ENCODE measurements at regions not wholly inside any gene's neighbourhood (a gene's known extent, or its start where the extent isn't known, plus 50 kb on each side); places are given as distances from the start of the nearest gene placed in this dataset.

DNA sequence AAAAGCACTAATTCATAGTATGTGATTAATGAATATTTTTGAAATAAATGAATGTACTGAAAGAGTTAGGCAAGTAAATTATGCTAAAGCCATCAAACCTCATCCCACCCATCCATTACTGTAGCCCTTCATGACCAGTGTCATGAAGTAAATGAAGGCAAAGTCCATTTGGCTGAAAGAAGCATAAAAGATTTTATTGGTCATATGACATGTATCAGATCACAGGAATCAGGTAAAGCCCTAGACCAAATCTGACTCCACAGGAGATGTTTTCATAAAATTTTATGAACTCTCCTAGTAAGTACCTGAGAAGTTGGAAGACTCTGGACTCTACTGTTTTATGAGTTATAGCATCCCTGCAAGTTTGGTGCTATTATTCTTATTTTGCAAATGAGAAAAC, 213.5 kb downstream of the TMEM114 start:
- TF ChIP-seq, protein P1, sequence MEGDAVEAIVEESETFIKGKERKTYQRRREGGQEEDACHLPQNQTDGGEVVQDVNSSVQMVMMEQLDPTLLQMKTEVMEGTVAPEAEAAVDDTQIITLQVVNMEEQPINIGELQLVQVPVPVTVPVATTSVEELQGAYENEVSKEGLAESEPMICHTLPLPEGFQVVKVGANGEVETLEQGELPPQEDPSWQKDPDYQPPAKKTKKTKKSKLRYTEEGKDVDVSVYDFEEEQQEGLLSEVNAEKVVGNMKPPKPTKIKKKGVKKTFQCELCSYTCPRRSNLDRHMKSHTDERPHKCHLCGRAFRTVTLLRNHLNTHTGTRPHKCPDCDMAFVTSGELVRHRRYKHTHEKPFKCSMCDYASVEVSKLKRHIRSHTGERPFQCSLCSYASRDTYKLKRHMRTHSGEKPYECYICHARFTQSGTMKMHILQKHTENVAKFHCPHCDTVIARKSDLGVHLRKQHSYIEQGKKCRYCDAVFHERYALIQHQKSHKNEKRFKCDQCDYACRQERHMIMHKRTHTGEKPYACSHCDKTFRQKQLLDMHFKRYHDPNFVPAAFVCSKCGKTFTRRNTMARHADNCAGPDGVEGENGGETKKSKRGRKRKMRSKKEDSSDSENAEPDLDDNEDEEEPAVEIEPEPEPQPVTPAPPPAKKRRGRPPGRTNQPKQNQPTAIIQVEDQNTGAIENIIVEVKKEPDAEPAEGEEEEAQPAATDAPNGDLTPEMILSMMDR (conservative IDR thresholded peaks at IDR 0.05; ENCODE audit: low read depth in 2 of 2): no peak
- TF ChIP-seq EZH2 (IDR thresholded peaks at IDR 0.05; ENCODE audit: low read depth, unreplicated experiment) (no peak), EZH2phosphoT487 (IDR thresholded peaks at IDR 0.05; ENCODE audit: unreplicated experiment) (no peak), CREB1 (CRISPR knock-in tag; IDR thresholded peaks at IDR 0.05; ENCODE audit: low read depth) (no peak), NANOG (IDR thresholded peaks at IDR 0.05; ENCODE audit: borderline replicate concordance) (no peak), POLR2AphosphoS5 (IDR thresholded peaks at IDR 0.05; ENCODE audit: low read depth) (no peak), ZNF331 (CRISPR knock-in tag; IDR thresholded peaks at IDR 0.05; ENCODE audit: low read depth) (no peak), JUNB (IDR thresholded peaks at IDR 0.05; ENCODE audit: unreplicated experiment) (no peak), STAT1 (IDR thresholded peaks at IDR 0.05; ENCODE audit: unreplicated experiment) (no peak)
- TF ChIP-seq, protein P2, sequence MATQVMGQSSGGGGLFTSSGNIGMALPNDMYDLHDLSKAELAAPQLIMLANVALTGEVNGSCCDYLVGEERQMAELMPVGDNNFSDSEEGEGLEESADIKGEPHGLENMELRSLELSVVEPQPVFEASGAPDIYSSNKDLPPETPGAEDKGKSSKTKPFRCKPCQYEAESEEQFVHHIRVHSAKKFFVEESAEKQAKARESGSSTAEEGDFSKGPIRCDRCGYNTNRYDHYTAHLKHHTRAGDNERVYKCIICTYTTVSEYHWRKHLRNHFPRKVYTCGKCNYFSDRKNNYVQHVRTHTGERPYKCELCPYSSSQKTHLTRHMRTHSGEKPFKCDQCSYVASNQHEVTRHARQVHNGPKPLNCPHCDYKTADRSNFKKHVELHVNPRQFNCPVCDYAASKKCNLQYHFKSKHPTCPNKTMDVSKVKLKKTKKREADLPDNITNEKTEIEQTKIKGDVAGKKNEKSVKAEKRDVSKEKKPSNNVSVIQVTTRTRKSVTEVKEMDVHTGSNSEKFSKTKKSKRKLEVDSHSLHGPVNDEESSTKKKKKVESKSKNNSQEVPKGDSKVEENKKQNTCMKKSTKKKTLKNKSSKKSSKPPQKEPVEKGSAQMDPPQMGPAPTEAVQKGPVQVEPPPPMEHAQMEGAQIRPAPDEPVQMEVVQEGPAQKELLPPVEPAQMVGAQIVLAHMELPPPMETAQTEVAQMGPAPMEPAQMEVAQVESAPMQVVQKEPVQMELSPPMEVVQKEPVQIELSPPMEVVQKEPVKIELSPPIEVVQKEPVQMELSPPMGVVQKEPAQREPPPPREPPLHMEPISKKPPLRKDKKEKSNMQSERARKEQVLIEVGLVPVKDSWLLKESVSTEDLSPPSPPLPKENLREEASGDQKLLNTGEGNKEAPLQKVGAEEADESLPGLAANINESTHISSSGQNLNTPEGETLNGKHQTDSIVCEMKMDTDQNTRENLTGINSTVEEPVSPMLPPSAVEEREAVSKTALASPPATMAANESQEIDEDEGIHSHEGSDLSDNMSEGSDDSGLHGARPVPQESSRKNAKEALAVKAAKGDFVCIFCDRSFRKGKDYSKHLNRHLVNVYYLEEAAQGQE (IDR thresholded peaks at IDR 0.05; ENCODE audit: unreplicated experiment): no peak
- TF ChIP-seq, protein P3, sequence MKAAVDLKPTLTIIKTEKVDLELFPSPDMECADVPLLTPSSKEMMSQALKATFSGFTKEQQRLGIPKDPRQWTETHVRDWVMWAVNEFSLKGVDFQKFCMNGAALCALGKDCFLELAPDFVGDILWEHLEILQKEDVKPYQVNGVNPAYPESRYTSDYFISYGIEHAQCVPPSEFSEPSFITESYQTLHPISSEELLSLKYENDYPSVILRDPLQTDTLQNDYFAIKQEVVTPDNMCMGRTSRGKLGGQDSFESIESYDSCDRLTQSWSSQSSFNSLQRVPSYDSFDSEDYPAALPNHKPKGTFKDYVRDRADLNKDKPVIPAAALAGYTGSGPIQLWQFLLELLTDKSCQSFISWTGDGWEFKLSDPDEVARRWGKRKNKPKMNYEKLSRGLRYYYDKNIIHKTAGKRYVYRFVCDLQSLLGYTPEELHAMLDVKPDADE (IDR thresholded peaks at IDR 0.05): no peak

Measured in GM23338 (cell line).